DND-41 (cell line): ENCODE measurements at regions not wholly inside any gene's neighbourhood (a gene's known extent, or its start where the extent isn't known, plus 50 kb on each side); places are given as distances from the start of the nearest gene placed in this dataset.

Experiments used
- CTCF ChIP-seq: IDR thresholded peaks from 2 replicates; pipeline ENCODE4 v1.5.1; 2012; ENCODE audit warnings: borderline replicate concordance, low read length, moderate library complexity, mild to moderate bottlenecking; ENCODE audit not compliant: poor library complexity, severe bottlenecking; ENCODE audit errors: extremely low read depth
- EZH2 ChIP-seq: IDR thresholded peaks from 3 replicates; pipeline ENCODE4 v1.6.1; 2012; ENCODE audit warnings: borderline replicate concordance, low read depth, mild to moderate bottlenecking, moderate library complexity, low read length, inconsistent platforms; ENCODE audit not compliant: severe bottlenecking

DNA sequence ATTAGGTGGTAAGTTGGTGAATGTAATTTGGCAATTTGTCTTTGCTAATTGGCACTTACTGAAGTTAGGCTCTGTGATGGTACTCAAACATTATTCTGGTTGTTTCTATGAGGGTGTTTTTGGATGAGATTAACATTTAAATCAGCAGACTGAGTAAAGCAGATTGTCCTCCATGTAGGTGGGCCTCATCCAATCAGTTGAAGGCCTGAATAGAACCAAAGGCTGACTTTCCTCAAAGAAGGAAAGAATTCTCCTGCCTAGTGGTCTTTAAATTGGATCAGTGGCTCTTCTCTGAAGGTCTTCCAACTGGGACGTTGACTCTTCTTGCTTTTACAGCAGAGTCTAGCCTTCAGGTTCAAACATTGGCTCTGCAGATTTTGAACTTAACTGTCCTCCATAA is 278.3 kb downstream of the KIF20B start:
- TF ChIP-seq CTCF (no peak), EZH2 (no peak)
